KMS-11 (cell line): ENCODE measurements at regions not wholly inside any gene's neighbourhood (a gene's known extent, or its start where the extent isn't known, plus 50 kb on each side); places are given as distances from the start of the nearest gene placed in this dataset.

Source experiments
- H2AFZ ChIP-seq: fragments of 200-600 bp; sonication (generic); 2 replicates; pipeline ENCODE4 v1.6.1; 2016; ENCODE audit warnings: antibody characterized with exemption, mixed run types, low read depth
- H3K27ac ChIP-seq: fragments of 200-600 bp; sonication (generic); 2 replicates; pipeline ENCODE4 v1.6.1; 2016; ENCODE audit warnings: mild to moderate bottlenecking, mixed run types
- H3K27me3 ChIP-seq: fragments of 200-600 bp; sonication (generic); 2 replicates; pipeline ENCODE4 v1.6.1; 2017; ENCODE audit warnings: mild to moderate bottlenecking, low read depth, mixed run types, moderate library complexity; ENCODE audit not compliant: insufficient read depth
- H3K36me3 ChIP-seq: fragments of 200-600 bp; sonication (generic); 2 replicates; pipeline ENCODE4 v1.6.1; 2017; ENCODE audit warnings: mild to moderate bottlenecking, mixed run types; ENCODE audit not compliant: insufficient read depth
- H3K4me1 ChIP-seq: fragments of 200-600 bp; sonication (generic); 2 replicates; pipeline ENCODE4 v1.6.1; 2016; ENCODE audit warnings: mild to moderate bottlenecking, low read depth, mixed run types; ENCODE audit not compliant: poor library complexity, severe bottlenecking
- H3K4me2 ChIP-seq: fragments of 200-600 bp; sonication (generic); 2 replicates; pipeline ENCODE4 v1.7.0; 2016; ENCODE audit warnings: mild to moderate bottlenecking, mixed run types
- H3K4me3 ChIP-seq: fragments of 200-600 bp; sonication (generic); IDR thresholded peaks from 2 replicates; pipeline ENCODE4 v1.6.1; 2017; ENCODE audit warnings: low read depth, low read length, mixed read lengths; ENCODE audit not compliant: insufficient read depth
- H3K79me2 ChIP-seq: fragments of 200-600 bp; sonication (generic); 2 replicates; pipeline ENCODE4 v1.6.1; 2016; ENCODE audit warnings: low read depth, mixed run types; ENCODE audit not compliant: insufficient read depth
- H3K9ac ChIP-seq: fragments of 200-600 bp; sonication (generic); 2 replicates; pipeline ENCODE4 v1.6.1; 2016; ENCODE audit warnings: mild to moderate bottlenecking, mixed run types
- H4K20me1 ChIP-seq: fragments of 200-600 bp; sonication (generic); 2 replicates; pipeline ENCODE4 v1.6.1; 2016; ENCODE audit warnings: mild to moderate bottlenecking, mixed run types; ENCODE audit not compliant: insufficient read depth
- CTCF ChIP-seq: fragments of 200-600 bp; sonication (generic); conservative IDR thresholded peaks from 2 replicates; pipeline ENCODE4 v1.6.1; 2017; ENCODE audit warnings: low read depth, mild to moderate bottlenecking, antibody characterized with exemption, low read length, moderate library complexity, mixed read lengths

GRCh38 chr3:5309171-5309570, 121.7 kb downstream of the EDEM1 start:
- Histone ChIP-seq H3K36me3 (no peaks in the 10 kb centered on the region), H3K27ac (no peak overlapping the region), H2AFZ (no peak overlapping the region), H3K9ac (no peak overlapping the region), H3K27me3 (no peaks in the 10 kb centered on the region), H3K79me2 (no peaks in the 10 kb centered on the region), H3K4me1 (no peaks in the 10 kb centered on the region), H3K4me3 (no peak overlapping the region), H4K20me1 (no peaks in the 10 kb centered on the region), H3K4me2 (no peak overlapping the region)
- no peak for TF ChIP-seq CTCF

GRCh38 chr3:5309602-5310001, 122.1 kb downstream of the EDEM1 start:
- no peak overlapping the region for H3K4me2 ChIP-seq
- no peaks in the 10 kb centered on the region for H3K79me2 ChIP-seq
- H4K20me1 ChIP-seq = no peaks in the 10 kb centered on the region
- H3K36me3 ChIP-seq = no peaks in the 10 kb centered on the region
- no peaks in the 10 kb centered on the region for H3K4me1 ChIP-seq
- no peak overlapping the region for H3K4me3 ChIP-seq
- H2AFZ ChIP-seq = no peak overlapping the region
- no peaks in the 10 kb centered on the region for H3K27me3 ChIP-seq
- TF ChIP-seq CTCF = no peak
- no peak overlapping the region for H3K27ac ChIP-seq
- no peak overlapping the region for H3K9ac ChIP-seq

- no peak overlapping the region for H3K4me2 ChIP-seq
- no peak overlapping the region for H3K4me3 ChIP-seq
- H3K27ac ChIP-seq = no peak overlapping the region
- no peaks in the 10 kb centered on the region for H3K27me3 ChIP-seq
- no peak overlapping the region for H3K9ac ChIP-seq
- H3K4me1 ChIP-seq = no peaks in the 10 kb centered on the region
- TF ChIP-seq CTCF = no peak
- H3K36me3 ChIP-seq = no peaks in the 10 kb centered on the region
- H2AFZ ChIP-seq = no peak overlapping the region
- no peaks in the 10 kb centered on the region for H4K20me1 ChIP-seq
- H3K79me2 ChIP-seq = no peaks in the 10 kb centered on the region
Measured at GRCh38 chr3:5310509-5310908, 123.0 kb downstream of the EDEM1 start.

GRCh38 chr3:5312290-5312689, 124.8 kb downstream of the EDEM1 start:
- Histone ChIP-seq H3K4me3 (no peak overlapping the region), H3K27me3 (no peaks in the 10 kb centered on the region), H3K36me3 (no peaks in the 10 kb centered on the region), H4K20me1 (no peaks in the 10 kb centered on the region), H3K79me2 (no peaks in the 10 kb centered on the region), H3K27ac (no peak overlapping the region), H3K4me2 (no peak overlapping the region), H3K9ac (no peak overlapping the region), H3K4me1 (no peaks in the 10 kb centered on the region), H2AFZ (no peak overlapping the region)
- no peak for TF ChIP-seq CTCF

- H2AFZ ChIP-seq = no peak overlapping the region
- H3K36me3 ChIP-seq = no peaks in the 10 kb centered on the region
- H3K4me3 ChIP-seq = no peak overlapping the region
- no peaks in the 10 kb centered on the region for H3K4me1 ChIP-seq
- no peaks in the 10 kb centered on the region for H3K27me3 ChIP-seq
- H4K20me1 ChIP-seq = no peaks in the 10 kb centered on the region
- TF ChIP-seq CTCF = no peak
- no peak overlapping the region for H3K27ac ChIP-seq
- no peak overlapping the region for H3K9ac ChIP-seq
- H3K79me2 ChIP-seq = no peaks in the 10 kb centered on the region
- no peak overlapping the region for H3K4me2 ChIP-seq
Measured at GRCh38 chr3:5314897-5315296, 127.4 kb downstream of the EDEM1 start.
